HG03103 (cell line): ENCODE measurements at regions not wholly inside any gene's neighbourhood (a gene's known extent, or its start where the extent isn't known, plus 50 kb on each side); places are given as distances from the start of the nearest gene placed in this dataset.
"Not testable (repeated sequence)": the region's sequence is repeated elsewhere in the genome, so short reads cannot be mapped to it uniquely, and the experiment has no call there.

Experiments
- ATAC-seq: cut with Tn5 transposase; IDR thresholded peaks from one replicate; pipeline ENCODE4 v1.9.1; 2021; ENCODE audit warnings: low read depth; ENCODE audit not compliant: unreplicated experiment

GRCh38 chr1:238408737-238409136 is 518.0 kb upstream of the ZP4 start:
- ATAC-seq, result no peak

GRCh38 chr1:238406098-238406860 is 515.6 kb upstream of the ZP4 start:
- ATAC-seq, result no peak

DNA sequence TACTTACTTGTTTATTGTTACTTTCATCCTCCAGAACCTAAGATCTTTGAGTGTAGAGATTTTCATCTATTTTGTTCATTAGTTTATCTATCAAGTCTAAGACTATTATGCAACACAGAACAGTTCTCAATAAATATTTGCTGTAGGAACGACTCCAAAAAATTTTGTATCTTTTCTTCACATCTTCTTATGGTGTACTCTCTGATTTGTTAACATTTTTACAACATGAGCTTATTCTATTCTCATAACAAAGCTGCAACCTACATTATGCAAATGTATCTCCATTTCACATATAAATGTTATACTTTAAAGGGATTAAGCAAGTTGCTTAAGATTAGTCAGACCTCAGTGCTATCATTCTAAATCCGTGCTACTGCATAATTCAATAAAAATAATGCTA is 514.2 kb upstream of the ZP4 start:
- no peak for ATAC-seq

- ATAC-seq, result no peak
Measured at GRCh38 chr1:238404481-238404880, 513.8 kb upstream of the ZP4 start.

DNA sequence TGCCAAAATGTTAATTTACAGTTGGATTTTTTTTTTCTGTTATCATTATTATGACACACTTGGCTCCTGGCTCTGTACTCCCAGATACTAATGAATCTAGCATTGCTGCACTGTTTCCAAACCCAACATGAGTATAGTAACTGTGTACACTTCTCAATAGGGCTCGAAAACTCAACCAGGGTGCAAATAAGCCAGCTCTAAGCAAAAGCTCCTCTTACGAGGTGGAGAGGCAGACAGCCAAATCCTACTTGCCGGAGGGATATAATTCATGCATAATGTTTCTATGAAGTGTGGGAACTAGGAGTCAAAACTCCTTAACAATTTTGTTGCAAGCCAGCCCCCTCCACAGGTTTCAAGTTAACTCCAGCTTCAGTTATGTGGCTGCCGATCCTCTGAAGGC is 510.4 kb upstream of the ZP4 start:
- ATAC-seq, result no peak

- ATAC-seq, result no peak
Measured at GRCh38 chr1:238399558-238399957, 508.8 kb upstream of the ZP4 start.

- ATAC-seq, result no peak
Measured at GRCh38 chr1:238396140-238396539, 505.4 kb upstream of the ZP4 start.

GRCh38 chr1:238384381-238384780 is 493.7 kb upstream of the ZP4 start:
- ATAC-seq, result no peak

- ATAC-seq, result no peak
Measured at GRCh38 chr1:238380167-238380566, 489.4 kb upstream of the ZP4 start.

- not testable (repeated sequence) for ATAC-seq
Measured at GRCh38 chr1:238379446-238379845, 488.7 kb upstream of the ZP4 start.

DNA sequence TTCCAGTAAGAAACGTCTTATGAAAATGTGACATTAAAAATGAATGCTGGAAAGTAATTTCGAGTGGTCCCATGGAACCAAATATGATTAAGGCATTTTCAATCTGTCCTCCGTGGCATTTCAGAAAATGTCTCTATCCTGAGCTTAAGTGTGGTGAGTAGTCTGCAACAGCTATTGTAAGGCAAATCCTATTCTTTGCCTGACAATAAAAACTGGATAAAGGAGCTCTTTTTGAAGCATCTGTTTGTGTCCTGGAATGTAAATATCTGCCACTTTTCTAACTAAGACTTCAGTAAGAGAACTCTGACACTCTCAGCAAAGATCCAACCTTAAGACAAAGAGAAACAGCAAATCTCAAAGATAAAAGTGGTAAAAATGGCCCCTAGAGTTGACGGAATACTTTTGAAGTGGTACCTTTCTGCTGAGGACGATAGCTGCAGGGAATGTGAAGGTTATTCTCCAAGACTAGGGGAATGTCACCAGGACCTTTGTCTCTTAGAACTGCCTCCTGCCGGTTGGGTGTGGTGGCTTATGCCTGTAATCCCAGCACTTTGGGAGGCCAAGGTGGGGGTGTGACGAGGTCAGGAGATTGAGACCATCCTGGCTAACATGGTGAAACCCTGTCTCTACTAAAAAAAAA is 486.7 kb upstream of the ZP4 start:
- no peak for ATAC-seq

- no peak for ATAC-seq
Measured at GRCh38 chr1:238370599-238370998, 479.9 kb upstream of the ZP4 start.

DNA sequence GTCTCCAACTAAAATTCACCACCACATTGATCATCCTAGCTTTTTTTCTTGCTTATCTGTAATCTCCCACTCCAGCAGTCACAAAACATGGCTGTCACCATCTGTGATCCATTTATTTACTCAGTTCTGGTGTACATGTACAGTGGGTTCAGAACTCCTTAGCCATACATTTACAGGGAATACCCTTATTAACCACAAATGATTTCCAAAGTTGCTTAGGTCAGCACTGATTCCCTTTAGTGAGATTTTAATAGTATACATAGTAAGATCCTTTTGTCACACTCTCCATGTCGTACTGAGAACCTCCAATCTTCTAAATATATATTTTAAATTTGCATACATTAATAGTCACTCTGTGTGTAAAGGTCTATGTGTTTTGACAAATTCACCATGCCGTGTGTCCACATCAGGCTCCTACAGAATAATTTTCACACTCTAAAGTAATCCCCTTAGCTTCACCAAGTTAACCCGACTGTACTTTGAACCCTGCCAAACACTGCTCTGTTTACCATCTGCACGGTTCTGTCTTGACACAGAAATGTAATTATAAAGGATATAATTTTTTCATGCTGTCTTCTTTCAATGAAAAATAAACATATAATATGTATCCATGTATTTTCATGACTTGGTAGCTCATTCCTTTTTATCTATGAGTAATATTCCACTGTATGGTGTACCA is 473.6 kb upstream of the ZP4 start:
- no peak for ATAC-seq

DNA sequence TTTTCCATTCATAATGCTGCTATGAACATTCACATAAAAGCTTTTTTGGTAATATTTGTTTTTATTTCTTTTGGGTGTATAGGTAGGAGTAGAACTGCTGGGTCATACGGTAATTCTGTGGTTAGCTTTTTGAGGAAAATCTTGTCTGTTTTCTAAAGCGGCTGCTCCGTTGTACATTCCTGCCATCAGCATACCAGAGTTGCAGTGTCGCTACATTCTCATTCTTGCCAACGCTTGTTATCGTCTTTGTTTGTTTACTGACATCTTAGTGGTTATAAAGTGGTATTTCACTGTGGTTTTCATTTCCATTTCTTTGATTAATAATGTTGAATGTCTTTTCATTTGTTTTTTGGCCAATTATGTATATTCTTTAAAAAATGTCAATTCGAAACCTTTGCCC is 469.8 kb upstream of the ZP4 start:
- ATAC-seq, result no peak

DNA sequence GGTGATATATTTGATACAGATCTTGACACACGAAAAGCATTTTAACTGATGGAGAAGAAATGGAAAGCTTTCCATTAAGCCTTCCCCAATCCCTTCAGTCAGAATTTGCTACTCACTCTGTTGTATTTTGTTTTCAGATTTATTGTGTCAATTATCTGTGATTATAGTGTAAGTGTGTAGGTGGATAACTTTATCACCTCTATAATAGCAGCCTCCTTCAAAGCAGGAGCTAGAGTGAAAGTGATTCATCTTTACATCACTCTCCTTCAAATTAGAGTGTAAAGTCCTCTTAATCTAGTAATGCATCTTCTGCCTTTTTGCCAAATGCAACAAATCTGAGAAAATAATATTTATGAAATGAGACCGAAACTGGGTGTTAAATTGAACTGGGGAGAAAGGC is 459.7 kb upstream of the ZP4 start:
- no peak for ATAC-seq

- no peak for ATAC-seq
Measured at GRCh38 chr1:238346340-238346739, 455.6 kb upstream of the ZP4 start.

DNA sequence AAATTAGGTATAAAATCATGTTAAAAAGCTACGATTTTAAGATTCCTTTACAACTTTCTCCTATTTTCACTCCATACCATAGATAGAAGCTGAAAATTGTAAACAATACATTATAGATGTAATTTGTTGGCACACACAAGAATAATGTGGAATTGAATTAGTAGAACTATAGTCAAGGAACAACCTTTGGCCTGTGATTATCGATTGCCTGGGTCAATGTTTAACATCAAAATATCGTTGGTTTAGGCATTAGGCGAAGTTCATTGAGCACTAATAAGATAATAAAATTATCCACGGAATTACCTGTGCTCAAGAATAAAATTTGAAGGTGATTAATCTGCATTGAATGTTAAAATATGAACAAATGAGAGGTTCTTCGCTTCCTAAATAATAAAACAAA is 455.1 kb upstream of the ZP4 start:
- no peak for ATAC-seq

- ATAC-seq, result no peak
Measured at GRCh38 chr1:238343852-238344251, 453.1 kb upstream of the ZP4 start.

DNA sequence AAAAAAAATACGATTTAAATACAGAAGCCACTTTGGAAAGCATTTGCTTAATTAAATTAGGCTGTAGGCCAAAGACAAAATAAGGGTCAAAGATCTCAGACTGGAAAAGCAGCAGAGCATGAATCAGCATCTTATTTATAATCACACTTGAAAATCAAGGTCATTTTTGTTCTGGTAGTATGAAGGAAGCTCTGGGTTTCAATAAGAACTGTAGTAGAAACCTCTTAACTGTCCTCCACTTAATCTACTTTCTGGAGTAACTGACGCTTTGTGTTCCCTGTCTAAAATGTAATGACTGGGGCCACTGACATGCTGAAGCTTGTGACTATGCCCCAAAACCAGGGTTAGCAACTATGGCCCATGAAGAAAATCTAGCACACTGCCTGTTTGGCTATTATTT is 450.7 kb upstream of the ZP4 start:
- ATAC-seq, result no peak

DNA sequence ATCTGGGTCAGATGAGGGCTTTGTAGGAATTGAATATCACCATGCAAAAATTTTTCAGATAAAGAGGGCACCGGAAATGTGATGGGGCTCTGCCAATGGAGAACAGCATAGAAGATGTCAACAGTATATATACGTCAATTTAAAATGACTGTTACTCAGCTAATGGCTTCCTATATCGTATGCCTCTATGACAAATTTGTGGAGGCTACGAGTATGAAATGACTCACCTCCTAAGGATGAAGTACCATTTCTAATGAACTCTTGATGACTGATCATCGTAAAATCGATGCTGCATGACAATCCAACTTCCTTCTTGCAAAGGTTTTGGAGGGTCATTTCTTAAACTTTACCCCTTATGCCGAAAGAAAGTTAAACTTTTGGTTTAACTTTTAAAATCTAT is 450.3 kb upstream of the ZP4 start:
- no peak for ATAC-seq

- no peak for ATAC-seq
Measured at GRCh38 chr1:238336531-238336930, 445.8 kb upstream of the ZP4 start.

DNA sequence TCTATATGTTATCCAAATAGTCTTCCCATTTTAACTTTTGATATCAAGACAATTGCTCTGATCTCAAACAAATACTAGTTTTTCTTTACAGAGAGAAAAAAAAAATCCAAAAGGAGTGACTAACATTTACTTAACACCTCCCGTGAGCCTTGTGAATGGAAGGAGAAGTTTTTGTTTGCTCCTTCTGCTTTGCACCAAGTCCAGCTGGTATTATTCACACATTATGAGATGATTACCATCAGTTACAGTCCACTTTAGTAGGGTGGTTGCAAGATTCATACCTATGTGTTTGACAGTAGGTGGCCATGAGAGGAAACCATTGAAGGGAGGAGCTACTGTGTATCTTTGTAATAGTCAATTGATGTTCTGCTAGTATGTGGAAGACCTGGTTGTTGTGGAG is 443.4 kb upstream of the ZP4 start:
- ATAC-seq, result no peak
